GM13976 (cell line): ENCODE measurements at regions not wholly inside any gene's neighbourhood (a gene's known extent, or its start where the extent isn't known, plus 50 kb on each side); places are given as distances from the start of the nearest gene placed in this dataset.

ENCODE experiments used
- DNase-seq: peaks from one replicate; pipeline ENCODE4 v3.0.0; 2012; ENCODE audit warnings: low spot score
- CTCF ChIP-seq: IDR thresholded peaks from 2 replicates; pipeline ENCODE4 v1.5.1; 2012; ENCODE audit warnings: borderline replicate concordance, mild to moderate bottlenecking; ENCODE audit not compliant: insufficient read depth; ENCODE audit errors: extremely low read depth, missing control alignments, control extremely low read depth
- in situ Hi-C: fragments of 300-500 bp; cut with MboI; formaldehyde crosslinking; loops from one replicate; pipeline ENCODE4 v1.12.0; 2022; ENCODE audit warnings: low sequenced_read_pairs, mixed read lengths, inconsistent platforms; ENCODE audit not compliant: unreplicated experiment

- TF ChIP-seq CTCF: no peak
- in situ Hi-C loops: no loop called here
- no peak for DNase-seq
These were observed 724.7 kb downstream of the GALR1 start for GRCh38 chr18:77974329-77974728.

- no peak for TF ChIP-seq CTCF
- in situ Hi-C loops: no loop called here
- no peak for DNase-seq
These were observed 727.7 kb downstream of the GALR1 start for GRCh38 chr18:77977331-77977730.

GRCh38 chr18:77980275-77980674, 730.6 kb downstream of the GALR1 start:
- in situ Hi-C loops: no loop called here
- no peak for TF ChIP-seq CTCF
- no peak for DNase-seq

- in situ Hi-C loops: no loop called here
- TF ChIP-seq CTCF: no peak
These were observed 732.2 kb downstream of the GALR1 start for GRCh38 chr18:77981874-77982273.

GRCh38 chr18:77983270-77983669, 733.6 kb downstream of the GALR1 start:
- no peak for DNase-seq
- in situ Hi-C loops: no loop called here
- TF ChIP-seq CTCF: no peak

More at GRCh38 chr18:77981874-77982273, 732.2 kb downstream of the GALR1 start:
- no peak for DNase-seq

GRCh38 chr18:77984178-77984577, 734.5 kb downstream of the GALR1 start:
- no peak for DNase-seq
- in situ Hi-C loops: no loop called here

More at GRCh38 chr18:77984178-77984577, 734.5 kb downstream of the GALR1 start:
- TF ChIP-seq CTCF: no peak
